ENCODE measurements at regions not wholly inside any gene's neighbourhood (a gene's known extent, or its start where the extent isn't known, plus 50 kb on each side); places are given as distances from the start of the nearest gene placed in this dataset.

- FAIRE-seq = no peak
Measured at GRCh38 chr20:10770753-10771152, 97.0 kb upstream of the JAG1 start.

DNA sequence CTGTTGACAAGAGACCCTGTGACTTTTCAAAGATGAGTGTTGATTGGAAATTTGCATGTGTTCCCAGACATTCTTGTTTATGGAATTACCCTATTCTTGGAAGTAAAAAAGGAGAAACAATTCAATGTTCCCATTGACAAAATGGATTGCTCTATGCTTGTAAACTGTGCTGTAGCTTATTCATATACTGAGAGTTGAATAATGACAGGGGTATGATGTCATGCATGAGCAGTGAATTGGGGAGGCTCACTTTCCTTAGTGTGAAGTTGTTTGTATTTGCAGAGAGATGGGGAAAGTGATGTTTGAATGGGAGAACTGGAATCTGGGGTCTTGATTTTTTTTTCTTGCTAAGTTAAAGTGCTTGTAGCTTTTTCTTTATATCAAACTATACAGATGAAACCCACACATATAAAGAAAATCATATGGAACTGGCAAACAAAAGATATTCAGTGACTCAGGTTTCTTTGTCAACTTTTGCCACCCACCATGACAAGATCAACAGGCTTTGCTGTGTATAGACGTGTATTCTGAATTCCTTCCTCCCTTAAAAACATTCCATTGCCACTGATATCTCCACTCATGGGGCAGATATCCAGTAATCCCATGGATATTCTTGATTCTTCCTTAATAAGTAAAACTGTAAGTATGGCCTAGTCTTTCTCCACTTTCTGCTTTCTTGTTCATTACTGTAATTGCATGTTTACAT, 97.8 kb upstream of the JAG1 start:
- FAIRE-seq (no peak), DNase-seq (ENCODE audit: low spot score) (no peak)

More at GRCh38 chr20:10770753-10771152, 97.0 kb upstream of the JAG1 start:
- DNase-seq (ENCODE audit: low spot score) = no peak

DNA sequence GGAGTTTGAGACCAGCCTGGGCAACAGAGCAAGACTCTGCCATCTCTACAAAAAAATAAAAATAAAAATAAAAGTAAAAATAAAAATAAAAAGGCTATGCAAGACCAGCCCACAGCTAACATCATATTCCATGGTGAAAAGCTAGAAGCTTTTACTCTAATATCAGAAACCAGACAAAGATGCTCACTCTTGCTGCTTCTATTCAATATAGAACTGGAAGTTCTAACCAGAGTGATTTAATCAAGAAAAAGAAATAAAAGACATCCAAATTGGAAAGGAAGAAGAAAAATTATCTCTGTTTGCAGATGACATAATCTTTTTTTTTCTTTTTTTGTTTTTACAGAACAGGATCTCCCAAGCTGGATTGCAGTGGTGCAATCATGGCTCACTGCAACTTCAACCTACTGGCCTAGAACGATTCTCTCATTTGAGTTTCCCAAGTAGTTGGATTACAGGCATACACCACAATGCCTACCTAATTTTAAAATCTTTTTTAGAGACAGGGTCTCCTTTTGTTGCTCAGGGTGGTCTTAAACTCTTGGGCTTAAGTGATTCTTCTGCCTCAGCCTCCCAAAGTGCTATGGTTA, 100.7 kb upstream of the JAG1 start:
- no peak for DNase-seq (ENCODE audit: low spot score)
- FAIRE-seq = no peak

DNA sequence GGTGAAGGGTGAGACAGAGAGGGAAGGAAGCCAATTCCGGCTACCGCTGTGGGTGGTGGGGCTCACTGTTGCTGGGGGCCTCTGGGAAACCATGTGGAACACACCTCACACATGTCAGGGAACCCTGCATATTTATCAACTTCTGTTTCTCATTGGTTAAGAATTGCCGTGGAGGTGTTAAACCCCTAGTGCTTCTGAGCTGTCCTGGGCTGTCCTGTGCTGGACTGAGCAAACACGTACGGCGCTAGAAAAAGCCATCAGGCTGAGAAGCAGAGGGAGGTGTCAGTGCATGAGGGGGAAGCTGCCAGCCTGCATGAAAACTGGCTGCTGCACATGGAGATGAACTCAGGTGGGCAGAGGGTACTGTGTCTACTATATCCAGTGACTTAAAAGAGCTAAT, 103.9 kb upstream of the JAG1 start:
- DNase-seq (ENCODE audit: low spot score) = no peak
- FAIRE-seq = no peak

GRCh38 chr20:10779911-10780310, 106.1 kb upstream of the JAG1 start:
- FAIRE-seq = no peak
- DNase-seq (ENCODE audit: low spot score) = no peak

DNA sequence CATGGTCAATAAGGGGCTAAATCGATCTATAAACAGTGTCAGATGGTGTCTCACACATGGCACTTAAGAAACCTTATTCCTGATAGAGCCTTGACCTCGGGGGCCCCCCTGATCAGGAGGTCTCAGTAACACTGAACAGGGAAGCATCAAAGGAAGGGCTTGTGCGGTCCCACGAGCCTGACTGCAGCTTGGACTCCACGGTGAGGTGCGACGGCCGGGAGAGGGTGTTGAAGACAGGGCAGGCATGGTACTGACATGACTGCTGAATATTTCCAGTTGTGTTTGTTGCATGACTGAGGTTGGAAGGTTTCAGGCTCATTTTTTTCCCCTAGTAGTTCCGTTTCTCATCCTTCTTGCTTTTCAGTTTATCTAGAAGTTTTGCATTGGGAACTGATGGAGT, 107.1 kb upstream of the JAG1 start:
- no peak for FAIRE-seq

DNA sequence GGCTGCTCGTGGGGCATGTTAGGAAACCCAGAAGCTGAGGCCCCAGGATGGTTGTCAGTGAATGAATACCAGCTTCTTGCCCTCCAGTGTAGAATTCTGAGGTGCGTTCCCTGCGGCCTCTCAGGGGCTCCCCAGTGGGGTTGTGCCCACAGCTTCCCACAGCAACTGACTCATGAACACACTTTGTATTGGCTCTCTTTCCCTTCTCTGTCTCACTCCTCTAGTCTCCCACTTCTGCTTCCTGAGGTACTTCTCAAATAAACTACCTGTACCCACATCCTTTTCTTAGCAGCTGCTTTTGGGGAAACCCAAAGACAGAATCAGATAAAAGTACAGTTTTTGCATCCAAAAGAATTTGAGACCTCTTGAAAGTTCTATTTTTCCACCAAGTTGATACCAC, 107.7 kb upstream of the JAG1 start:
- DNase-seq (ENCODE audit: low spot score) (no peak), FAIRE-seq (no peak)

More for the DNA sequence above, 107.1 kb upstream of the JAG1 start:
- no peak for DNase-seq (ENCODE audit: low spot score)

DNA sequence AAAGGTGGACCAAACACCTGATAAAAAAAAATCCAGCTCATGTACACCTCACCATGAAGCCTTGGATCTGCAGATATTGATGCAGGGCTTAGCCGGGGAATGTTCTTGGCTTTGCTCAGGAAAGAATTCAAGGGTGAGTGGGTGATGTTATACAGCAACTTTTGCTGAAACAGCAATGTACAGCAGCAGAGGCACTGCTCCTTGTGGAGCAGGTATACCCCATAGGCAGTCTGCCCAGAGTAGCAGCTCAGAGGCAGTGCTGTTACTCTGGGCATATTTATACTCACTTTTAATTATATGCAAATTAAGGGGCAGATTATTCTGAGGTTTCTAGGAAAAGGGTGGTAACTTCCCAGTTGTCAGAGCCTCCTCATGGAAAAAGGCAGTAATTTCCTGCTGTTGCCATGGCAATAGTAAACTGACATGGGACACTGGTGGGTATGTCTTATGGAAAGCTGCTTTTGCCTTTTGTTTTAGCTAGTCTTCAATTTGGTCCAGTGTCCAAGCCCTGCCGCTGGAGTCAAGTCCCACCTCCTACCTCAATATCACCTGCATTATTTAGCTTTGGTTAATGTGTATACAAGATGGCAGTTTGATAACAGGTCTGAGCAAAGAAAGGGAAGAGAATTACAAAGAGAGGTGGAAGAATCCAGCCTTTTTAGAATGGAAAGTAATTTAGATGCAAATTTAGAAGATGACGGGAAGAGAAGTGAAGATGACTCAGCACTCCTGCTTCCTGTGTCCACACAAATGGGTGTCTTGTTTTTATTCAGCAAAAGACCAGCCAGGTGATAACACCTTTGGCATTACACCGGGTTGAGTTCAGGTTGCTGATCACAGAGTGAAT, 110.1 kb upstream of the JAG1 start:
- no peak for FAIRE-seq
- no peak for DNase-seq (ENCODE audit: low spot score)

DNA sequence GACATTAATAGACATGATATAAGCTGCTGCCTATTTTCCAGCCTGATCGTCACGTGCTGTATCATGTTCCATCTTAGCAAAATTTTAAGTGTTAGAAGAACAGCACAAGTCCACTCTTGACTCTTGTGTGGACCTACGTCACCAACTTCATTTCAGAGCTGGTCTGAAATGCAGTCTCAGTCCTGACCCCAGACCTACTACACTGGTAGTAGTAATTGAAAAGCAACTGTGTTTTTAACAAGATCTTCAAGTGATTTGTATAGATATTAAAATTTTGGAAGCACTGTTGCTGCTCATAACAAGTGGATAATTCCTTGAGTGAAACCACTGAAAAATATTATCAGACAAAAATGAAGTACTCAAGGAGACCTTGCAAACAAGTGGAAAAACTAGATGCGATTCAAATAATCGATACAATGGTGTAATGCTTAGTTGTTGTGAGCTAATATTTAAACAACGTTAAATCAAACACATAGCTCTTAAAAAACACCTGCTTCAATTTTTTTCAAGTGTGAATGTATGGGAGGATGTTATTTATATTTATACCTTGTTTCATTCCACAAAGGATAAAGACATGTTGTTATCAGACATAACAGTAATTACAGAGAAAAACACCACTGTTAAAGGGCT, 110.9 kb upstream of the JAG1 start:
- no peak for FAIRE-seq
- no peak for DNase-seq (ENCODE audit: low spot score)

DNA sequence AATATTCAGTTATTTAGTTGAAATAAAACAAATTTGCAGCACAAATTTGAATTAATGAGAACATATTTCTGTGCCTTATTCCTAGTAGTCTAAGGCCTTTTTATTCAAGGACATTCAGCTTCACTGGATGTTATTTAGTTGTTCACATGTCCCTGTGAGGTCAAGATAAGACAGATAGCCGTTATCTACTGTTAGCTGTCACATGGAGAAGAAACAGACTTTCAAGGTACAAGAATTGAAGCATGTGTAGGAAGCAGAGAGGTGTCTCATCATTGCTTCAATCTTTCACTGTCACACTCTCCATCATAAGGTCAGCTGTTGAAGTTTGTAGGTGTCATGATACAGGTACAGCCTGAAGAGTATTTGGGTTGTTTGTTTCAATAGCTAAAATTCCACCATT, 112.9 kb upstream of the JAG1 start:
- DNase-seq (ENCODE audit: low spot score) = no peak
- no peak for FAIRE-seq

- no peak for FAIRE-seq
- DNase-seq (ENCODE audit: low spot score) = no peak
Measured at GRCh38 chr20:10788055-10788454, 114.3 kb upstream of the JAG1 start.

DNA sequence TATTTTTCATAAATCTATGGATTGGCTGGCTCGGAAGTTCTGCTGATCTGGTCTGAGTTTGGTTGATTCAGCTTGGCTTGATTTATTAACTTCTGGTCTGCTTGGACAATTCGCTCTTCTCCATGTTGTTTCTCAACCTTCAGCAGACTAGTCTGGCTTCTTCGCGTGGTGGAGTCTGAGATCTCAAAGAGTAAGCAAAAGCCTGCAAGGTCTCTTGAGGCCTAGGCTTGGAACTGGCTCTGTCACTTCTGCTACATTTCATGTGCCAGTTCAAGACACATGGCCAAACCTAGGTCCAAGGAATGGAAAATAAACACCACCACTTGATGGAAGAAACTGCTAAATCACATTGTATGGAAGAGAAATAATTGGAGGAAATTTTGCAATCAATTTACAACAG, 115.1 kb upstream of the JAG1 start:
- FAIRE-seq (no peak), DNase-seq (ENCODE audit: low spot score) (no peak)

DNA sequence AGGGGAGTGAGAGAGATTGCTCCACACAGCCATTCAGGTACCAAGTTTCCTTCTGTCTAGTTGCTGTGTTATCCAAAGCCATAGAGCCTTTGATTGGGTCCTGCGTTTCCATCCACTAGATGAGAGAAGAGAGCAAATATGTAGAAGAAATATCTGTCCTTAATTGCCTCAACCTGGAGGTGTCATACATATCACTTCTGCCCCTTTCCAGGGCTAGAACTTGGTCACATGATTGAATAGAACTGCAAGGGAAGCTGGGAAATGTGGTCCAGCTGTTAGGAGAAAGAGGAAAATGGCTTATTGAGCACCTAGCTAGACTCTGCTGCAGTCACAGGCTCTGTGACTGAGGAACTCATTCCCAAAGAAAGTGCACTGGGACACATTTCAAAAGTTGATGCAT, 115.6 kb upstream of the JAG1 start:
- DNase-seq (ENCODE audit: low spot score) = no peak

DNA sequence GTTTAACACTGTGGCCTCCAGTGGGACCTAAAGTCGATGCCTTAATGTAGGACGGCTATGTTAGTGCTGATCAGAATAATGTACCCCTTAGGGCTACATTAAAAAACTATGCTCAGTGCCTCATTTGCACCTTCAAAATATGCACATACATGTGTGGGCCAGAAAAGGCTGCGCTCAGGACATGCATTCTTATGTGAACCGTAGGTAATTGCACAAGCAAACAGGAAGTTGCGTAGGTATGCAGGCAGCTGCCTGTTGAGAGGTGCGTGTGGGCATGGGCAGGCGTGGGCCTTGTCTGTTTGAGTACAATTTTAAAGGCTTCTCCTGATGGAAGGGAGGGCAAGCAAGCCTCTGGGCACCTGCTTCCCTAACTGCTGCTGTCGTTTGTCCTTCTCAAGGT, 116.2 kb upstream of the JAG1 start:
- FAIRE-seq (no peak), DNase-seq (ENCODE audit: low spot score) (no peak)

More for the DNA sequence above, 115.6 kb upstream of the JAG1 start:
- no peak for FAIRE-seq

DNA sequence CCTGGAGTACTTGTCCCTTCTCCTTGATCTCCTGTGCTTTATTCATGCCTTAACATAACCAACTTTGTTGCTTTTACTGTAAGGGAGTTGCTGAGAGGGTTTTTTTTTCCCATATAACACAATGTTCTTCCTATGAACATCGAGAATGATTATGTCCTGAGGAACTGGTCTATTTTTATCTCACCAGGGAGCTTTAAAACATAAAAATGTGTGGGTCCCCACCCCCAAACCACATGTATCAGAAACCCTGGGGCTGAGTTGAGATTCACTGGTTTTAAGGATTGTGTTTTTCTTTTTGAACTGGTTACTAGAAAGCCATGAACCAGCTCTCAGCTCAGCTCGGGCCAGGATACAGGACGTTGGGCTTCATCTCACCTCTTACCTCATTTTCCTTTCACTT, 118.5 kb upstream of the JAG1 start:
- no peak for FAIRE-seq
- DNase-seq (ENCODE audit: low spot score) = no peak

GRCh38 chr20:10793766-10794165, 120.0 kb upstream of the JAG1 start:
- no peak for DNase-seq (ENCODE audit: low spot score)
- no peak for FAIRE-seq

DNA sequence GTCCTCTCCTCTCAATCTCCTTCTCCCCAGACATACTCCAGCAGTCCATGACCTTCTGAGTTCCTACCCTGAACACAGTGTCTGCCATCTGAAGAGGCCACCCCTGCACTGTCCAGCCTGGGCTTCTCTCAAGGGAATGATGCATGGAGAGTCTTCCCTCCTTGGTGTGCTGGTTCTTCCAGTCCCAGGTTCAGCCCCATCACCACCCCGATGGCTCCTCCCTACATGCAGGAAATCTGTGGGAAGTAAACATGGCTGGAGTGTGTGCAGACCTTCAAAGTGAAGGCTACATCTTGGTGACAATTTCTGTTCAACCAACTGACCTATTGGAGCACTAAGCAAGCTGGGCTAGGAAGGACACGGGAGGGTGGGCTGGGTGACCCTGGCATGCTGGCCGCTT, 121.0 kb upstream of the JAG1 start:
- FAIRE-seq = no peak
- DNase-seq (ENCODE audit: low spot score) = no peak

GRCh38 chr20:10795286-10796026, 121.7 kb upstream of the JAG1 start:
- FAIRE-seq = no peak
- DNase-seq (ENCODE audit: low spot score) = no peak

- FAIRE-seq = no peak
- DNase-seq (ENCODE audit: low spot score) = no peak
Measured at GRCh38 chr20:10798811-10799210, 125.0 kb upstream of the JAG1 start.

- FAIRE-seq (no peak), DNase-seq (ENCODE audit: low spot score) (no peak)
Measured at GRCh38 chr20:10799735-10800134, 125.9 kb upstream of the JAG1 start.

- DNase-seq (ENCODE audit: low spot score) (no peak), FAIRE-seq (no peak)
Measured at GRCh38 chr20:10800288-10800687, 126.5 kb upstream of the JAG1 start.

Measured in RCC 7860 (cell line).